ENCODE measurements at regions not wholly inside any gene's neighbourhood (a gene's known extent, or its start where the extent isn't known, plus 50 kb on each side); places are given as distances from the start of the nearest gene placed in this dataset.

- no peak overlapping the region for H3K4me3 ChIP-seq (ENCODE audit: low read depth, low read length)
- peak; percentile 66 for DNase-seq (ENCODE audit: low read depth)
- TF ChIP-seq, protein P1, sequence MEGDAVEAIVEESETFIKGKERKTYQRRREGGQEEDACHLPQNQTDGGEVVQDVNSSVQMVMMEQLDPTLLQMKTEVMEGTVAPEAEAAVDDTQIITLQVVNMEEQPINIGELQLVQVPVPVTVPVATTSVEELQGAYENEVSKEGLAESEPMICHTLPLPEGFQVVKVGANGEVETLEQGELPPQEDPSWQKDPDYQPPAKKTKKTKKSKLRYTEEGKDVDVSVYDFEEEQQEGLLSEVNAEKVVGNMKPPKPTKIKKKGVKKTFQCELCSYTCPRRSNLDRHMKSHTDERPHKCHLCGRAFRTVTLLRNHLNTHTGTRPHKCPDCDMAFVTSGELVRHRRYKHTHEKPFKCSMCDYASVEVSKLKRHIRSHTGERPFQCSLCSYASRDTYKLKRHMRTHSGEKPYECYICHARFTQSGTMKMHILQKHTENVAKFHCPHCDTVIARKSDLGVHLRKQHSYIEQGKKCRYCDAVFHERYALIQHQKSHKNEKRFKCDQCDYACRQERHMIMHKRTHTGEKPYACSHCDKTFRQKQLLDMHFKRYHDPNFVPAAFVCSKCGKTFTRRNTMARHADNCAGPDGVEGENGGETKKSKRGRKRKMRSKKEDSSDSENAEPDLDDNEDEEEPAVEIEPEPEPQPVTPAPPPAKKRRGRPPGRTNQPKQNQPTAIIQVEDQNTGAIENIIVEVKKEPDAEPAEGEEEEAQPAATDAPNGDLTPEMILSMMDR (conservative IDR thresholded peaks at IDR 0.05; ENCODE audit: low read depth, low read length) = no peak
These were observed 84.3 kb downstream of the MCFD2 start for GRCh38 chr2:46831051-46831868.

GRCh38 chr2:46829231-46829995 lies 86.2 kb downstream of the MCFD2 start:
- no peak overlapping the region for H3K4me3 ChIP-seq (ENCODE audit: low read depth, low read length)
- no peak for DNase-seq (ENCODE audit: low read depth)
- TF ChIP-seq, protein P1 (conservative IDR thresholded peaks at IDR 0.05; ENCODE audit: low read depth, low read length) = no peak

GRCh38 chr2:46828491-46829230 lies 86.9 kb downstream of the MCFD2 start:
- DNase-seq (ENCODE audit: low read depth) = no peak
- TF ChIP-seq, protein P1 (conservative IDR thresholded peaks at IDR 0.05; ENCODE audit: low read depth, low read length) = no peak
- no peak overlapping the region for H3K4me3 ChIP-seq (ENCODE audit: low read depth, low read length)

DNA sequence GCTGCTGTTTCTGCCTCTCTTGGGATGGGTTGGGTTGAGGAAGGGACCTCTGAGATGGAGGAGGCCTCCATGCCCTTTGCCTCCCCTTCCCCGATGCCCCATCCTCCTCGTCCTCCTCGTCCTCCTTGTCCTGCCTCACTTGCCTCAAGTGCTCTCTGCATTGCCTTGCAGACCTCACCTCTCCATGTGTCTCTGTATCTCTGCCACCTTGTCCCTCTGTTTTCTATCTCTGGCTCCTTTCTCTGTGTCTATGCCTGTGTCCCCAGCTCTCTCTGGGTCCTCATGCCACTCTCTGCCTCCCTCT lies 87.5 kb downstream of the MCFD2 start:
- TF ChIP-seq, protein P1 (conservative IDR thresholded peaks at IDR 0.05; ENCODE audit: low read depth, low read length) = no peak
- no peak overlapping the region for H3K4me3 ChIP-seq (ENCODE audit: low read depth, low read length)
- DNase-seq (ENCODE audit: low read depth) = no peak

GRCh38 chr2:46827274-46828134 lies 88.1 kb downstream of the MCFD2 start:
- H3K4me3 ChIP-seq (ENCODE audit: low read depth, low read length) = no peak overlapping the region
- TF ChIP-seq, protein P1 (conservative IDR thresholded peaks at IDR 0.05; ENCODE audit: low read depth, low read length) = no peak
- peak; percentile 56 for DNase-seq (ENCODE audit: low read depth)

DNA sequence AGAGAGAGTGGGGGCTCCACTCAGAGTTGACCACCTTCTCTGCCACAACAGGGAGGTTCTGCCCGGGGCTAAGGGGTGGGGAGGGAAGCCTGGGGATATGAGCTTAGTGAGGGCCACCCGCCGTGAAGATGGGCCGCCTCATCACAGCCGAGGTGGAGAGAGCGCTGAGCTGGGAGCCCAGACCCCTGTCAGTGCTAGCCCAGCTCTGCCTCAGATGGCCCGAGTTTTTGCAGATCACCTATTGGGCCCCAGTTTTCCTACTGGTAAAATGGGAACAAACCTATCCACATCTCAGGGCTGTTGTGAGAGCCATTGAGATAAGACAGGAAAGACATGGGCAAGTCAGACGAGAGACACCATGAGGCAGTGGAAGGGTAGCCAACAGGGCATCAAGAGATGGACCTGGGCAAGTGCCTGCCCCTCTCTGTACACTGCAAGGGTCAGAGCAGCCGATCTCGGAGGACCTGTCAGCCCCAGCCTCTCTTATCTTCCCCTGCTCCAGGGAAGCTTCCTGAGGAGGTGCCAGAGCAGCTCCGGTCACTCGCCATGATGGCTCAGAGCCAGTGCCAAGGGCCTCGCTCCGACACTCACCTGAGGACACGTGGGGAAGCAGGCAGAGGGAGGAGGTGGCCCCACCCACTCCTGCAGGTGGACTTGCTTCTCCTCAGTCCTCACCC lies 88.9 kb downstream of the MCFD2 start:
- no peak overlapping the region for H3K4me3 ChIP-seq (ENCODE audit: low read depth, low read length)
- TF ChIP-seq, protein P1 (conservative IDR thresholded peaks at IDR 0.05; ENCODE audit: low read depth, low read length) = no peak
- no peak for DNase-seq (ENCODE audit: low read depth)
